ENCODE measurements at regions not wholly inside any gene's neighbourhood (a gene's known extent, or its start where the extent isn't known, plus 50 kb on each side); places are given as distances from the start of the nearest gene placed in this dataset.

DNA sequence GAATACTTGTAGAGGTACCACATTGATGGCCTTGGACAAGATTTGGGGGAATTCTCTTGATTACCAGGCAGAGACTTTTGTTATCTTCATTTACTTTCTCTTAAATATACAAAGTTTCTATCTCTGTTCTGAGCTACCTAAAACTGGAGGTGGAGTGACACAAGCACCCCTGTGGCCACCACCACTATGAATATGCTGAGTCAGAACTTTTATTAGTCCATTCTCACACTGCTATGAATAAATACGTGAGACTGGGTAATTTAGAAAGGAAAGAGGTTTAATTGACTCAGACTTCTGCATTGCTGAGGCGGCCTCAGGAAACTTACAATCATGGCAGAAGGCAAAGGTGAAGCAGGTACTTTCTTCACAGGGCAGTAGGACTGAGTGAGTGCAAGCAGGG lies 67.1 kb downstream of the RTL3 start:
- TF ChIP-seq, protein P1, sequence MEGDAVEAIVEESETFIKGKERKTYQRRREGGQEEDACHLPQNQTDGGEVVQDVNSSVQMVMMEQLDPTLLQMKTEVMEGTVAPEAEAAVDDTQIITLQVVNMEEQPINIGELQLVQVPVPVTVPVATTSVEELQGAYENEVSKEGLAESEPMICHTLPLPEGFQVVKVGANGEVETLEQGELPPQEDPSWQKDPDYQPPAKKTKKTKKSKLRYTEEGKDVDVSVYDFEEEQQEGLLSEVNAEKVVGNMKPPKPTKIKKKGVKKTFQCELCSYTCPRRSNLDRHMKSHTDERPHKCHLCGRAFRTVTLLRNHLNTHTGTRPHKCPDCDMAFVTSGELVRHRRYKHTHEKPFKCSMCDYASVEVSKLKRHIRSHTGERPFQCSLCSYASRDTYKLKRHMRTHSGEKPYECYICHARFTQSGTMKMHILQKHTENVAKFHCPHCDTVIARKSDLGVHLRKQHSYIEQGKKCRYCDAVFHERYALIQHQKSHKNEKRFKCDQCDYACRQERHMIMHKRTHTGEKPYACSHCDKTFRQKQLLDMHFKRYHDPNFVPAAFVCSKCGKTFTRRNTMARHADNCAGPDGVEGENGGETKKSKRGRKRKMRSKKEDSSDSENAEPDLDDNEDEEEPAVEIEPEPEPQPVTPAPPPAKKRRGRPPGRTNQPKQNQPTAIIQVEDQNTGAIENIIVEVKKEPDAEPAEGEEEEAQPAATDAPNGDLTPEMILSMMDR (IDR thresholded peaks at IDR 0.05) = no peak
- TF ChIP-seq ZFX (IDR thresholded peaks at IDR 0.05; ENCODE audit: borderline replicate concordance) = no peak
